ENCODE measurements at regions not wholly inside any gene's neighbourhood (a gene's known extent, or its start where the extent isn't known, plus 50 kb on each side); places are given as distances from the start of the nearest gene placed in this dataset.

DNA sequence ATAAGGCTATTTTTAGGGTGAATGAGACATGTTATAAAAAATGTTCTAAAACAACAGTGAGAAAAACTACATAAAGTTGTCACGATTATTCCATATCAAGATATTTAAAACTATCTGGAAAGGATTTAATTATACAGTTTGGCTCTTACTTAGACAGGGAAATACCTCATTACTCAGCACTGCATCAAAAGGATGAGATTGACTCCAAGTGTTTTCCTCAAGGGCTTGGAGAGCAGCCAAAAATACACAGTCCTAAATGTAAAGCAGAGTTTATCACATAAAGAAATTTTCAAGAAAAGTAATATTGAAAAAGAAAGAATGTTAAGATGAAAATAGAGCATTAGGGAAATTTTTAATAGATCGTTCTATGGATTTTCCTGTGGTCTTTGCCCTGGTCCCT lies 285.5 kb upstream of the NETO1 start:
- TF ChIP-seq, protein P1, sequence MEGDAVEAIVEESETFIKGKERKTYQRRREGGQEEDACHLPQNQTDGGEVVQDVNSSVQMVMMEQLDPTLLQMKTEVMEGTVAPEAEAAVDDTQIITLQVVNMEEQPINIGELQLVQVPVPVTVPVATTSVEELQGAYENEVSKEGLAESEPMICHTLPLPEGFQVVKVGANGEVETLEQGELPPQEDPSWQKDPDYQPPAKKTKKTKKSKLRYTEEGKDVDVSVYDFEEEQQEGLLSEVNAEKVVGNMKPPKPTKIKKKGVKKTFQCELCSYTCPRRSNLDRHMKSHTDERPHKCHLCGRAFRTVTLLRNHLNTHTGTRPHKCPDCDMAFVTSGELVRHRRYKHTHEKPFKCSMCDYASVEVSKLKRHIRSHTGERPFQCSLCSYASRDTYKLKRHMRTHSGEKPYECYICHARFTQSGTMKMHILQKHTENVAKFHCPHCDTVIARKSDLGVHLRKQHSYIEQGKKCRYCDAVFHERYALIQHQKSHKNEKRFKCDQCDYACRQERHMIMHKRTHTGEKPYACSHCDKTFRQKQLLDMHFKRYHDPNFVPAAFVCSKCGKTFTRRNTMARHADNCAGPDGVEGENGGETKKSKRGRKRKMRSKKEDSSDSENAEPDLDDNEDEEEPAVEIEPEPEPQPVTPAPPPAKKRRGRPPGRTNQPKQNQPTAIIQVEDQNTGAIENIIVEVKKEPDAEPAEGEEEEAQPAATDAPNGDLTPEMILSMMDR (IDR thresholded peaks at IDR 0.05) = no peak
- TF ChIP-seq POLR2A (IDR thresholded peaks at IDR 0.05) = no peak
